ENCODE measurements at regions not wholly inside any gene's neighbourhood (a gene's known extent, or its start where the extent isn't known, plus 50 kb on each side); places are given as distances from the start of the nearest gene placed in this dataset.

GRCh38 chr10:29005988-29006387 is 282.9 kb upstream of the LYZL1 start:
- no peak for DNase-seq (ENCODE audit: low read depth, low spot score)
- no peak overlapping the region for H3K27ac ChIP-seq

GRCh38 chr10:29007370-29007747 is 281.5 kb upstream of the LYZL1 start:
- H3K27ac ChIP-seq: no peak overlapping the region
- DNase-seq (ENCODE audit: low read depth, low spot score): no peak

GRCh38 chr10:29007748-29008610 is 280.9 kb upstream of the LYZL1 start:
- no peak for DNase-seq (ENCODE audit: low read depth, low spot score)
- H3K27ac ChIP-seq: no peak overlapping the region

GRCh38 chr10:29009464-29009863 is 279.4 kb upstream of the LYZL1 start:
- DNase-seq (ENCODE audit: low read depth, low spot score): no peak
- H3K27ac ChIP-seq: no peak overlapping the region

- no peak overlapping the region for H3K27ac ChIP-seq
- no peak for DNase-seq (ENCODE audit: low read depth, low spot score)
Measured at GRCh38 chr10:29011516-29011915, 277.4 kb upstream of the LYZL1 start.

GRCh38 chr10:29012926-29013554 is 275.8 kb upstream of the LYZL1 start:
- no peak overlapping the region for H3K27ac ChIP-seq
- no peak for DNase-seq (ENCODE audit: low read depth, low spot score)

GRCh38 chr10:29021591-29021990 is 267.3 kb upstream of the LYZL1 start:
- DNase-seq (ENCODE audit: low read depth, low spot score): no peak
- no peak overlapping the region for H3K27ac ChIP-seq

GRCh38 chr10:29022513-29022912 is 266.4 kb upstream of the LYZL1 start:
- DNase-seq (ENCODE audit: low read depth, low spot score): no peak
- no peak overlapping the region for H3K27ac ChIP-seq

- DNase-seq (ENCODE audit: low read depth, low spot score): no peak
- H3K27ac ChIP-seq: no peak overlapping the region
Measured at GRCh38 chr10:29023678-29024077, 265.2 kb upstream of the LYZL1 start.

- H3K27ac ChIP-seq: no peak overlapping the region
- no peak for DNase-seq (ENCODE audit: low read depth, low spot score)
Measured at GRCh38 chr10:29026065-29026797, 262.6 kb upstream of the LYZL1 start.

GRCh38 chr10:29026802-29027580 is 261.9 kb upstream of the LYZL1 start:
- no peak overlapping the region for H3K27ac ChIP-seq
- no peak for DNase-seq (ENCODE audit: low read depth, low spot score)

GRCh38 chr10:29028486-29028885 is 260.4 kb upstream of the LYZL1 start:
- DNase-seq (ENCODE audit: low read depth, low spot score): no peak

GRCh38 chr10:29030900-29031299 is 258.0 kb upstream of the LYZL1 start:
- H3K27ac ChIP-seq: no peak overlapping the region
- no peak for DNase-seq (ENCODE audit: low read depth, low spot score)

More at GRCh38 chr10:29028486-29028885, 260.4 kb upstream of the LYZL1 start:
- H3K27ac ChIP-seq: no peak overlapping the region

- no peak overlapping the region for H3K27ac ChIP-seq
- no peak for DNase-seq (ENCODE audit: low read depth, low spot score)
Measured at GRCh38 chr10:29032169-29032568, 256.7 kb upstream of the LYZL1 start.

- no peak for DNase-seq (ENCODE audit: low read depth, low spot score)
- no peak overlapping the region for H3K27ac ChIP-seq
Measured at GRCh38 chr10:29033311-29033940, 255.4 kb upstream of the LYZL1 start.

GRCh38 chr10:29034592-29034991 is 254.3 kb upstream of the LYZL1 start:
- no peak overlapping the region for H3K27ac ChIP-seq
- DNase-seq (ENCODE audit: low read depth, low spot score): no peak

GRCh38 chr10:29035721-29036120 is 253.1 kb upstream of the LYZL1 start:
- no peak overlapping the region for H3K27ac ChIP-seq
- DNase-seq (ENCODE audit: low read depth, low spot score): no peak

- no peak overlapping the region for H3K27ac ChIP-seq
- DNase-seq (ENCODE audit: low read depth, low spot score): no peak
Measured at GRCh38 chr10:29037348-29038113, 251.3 kb upstream of the LYZL1 start.

- no peak for DNase-seq (ENCODE audit: low read depth, low spot score)
- no peak overlapping the region for H3K27ac ChIP-seq
Measured at GRCh38 chr10:29039091-29039490, 249.8 kb upstream of the LYZL1 start.

Data from epithelial cell of prostate (primary cell).